ENCODE measurements at regions not wholly inside any gene's neighbourhood (a gene's known extent, or its start where the extent isn't known, plus 50 kb on each side); places are given as distances from the start of the nearest gene placed in this dataset.

DNA sequence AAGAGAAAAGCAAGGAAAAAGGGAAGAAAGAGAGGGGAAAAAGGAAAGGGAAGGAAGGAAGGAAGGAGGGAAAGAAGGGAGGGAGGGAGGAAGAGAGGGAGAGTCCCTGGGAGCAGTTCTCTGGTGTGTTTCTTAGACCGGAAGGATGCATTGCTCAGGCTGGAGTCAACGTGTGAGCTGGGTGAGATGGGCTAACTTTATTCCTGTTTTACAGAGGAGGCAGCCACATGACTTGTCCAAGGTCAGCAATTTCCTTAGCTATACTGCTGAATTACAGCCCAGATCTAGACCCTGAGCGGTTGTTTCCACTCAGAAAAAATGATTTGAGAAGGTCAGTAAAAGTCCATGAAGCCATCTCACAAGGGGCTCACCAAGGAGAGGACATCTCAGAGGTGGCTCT, 86.6 kb upstream of the APCDD1 start:
- TF ChIP-seq, protein P1, sequence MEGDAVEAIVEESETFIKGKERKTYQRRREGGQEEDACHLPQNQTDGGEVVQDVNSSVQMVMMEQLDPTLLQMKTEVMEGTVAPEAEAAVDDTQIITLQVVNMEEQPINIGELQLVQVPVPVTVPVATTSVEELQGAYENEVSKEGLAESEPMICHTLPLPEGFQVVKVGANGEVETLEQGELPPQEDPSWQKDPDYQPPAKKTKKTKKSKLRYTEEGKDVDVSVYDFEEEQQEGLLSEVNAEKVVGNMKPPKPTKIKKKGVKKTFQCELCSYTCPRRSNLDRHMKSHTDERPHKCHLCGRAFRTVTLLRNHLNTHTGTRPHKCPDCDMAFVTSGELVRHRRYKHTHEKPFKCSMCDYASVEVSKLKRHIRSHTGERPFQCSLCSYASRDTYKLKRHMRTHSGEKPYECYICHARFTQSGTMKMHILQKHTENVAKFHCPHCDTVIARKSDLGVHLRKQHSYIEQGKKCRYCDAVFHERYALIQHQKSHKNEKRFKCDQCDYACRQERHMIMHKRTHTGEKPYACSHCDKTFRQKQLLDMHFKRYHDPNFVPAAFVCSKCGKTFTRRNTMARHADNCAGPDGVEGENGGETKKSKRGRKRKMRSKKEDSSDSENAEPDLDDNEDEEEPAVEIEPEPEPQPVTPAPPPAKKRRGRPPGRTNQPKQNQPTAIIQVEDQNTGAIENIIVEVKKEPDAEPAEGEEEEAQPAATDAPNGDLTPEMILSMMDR (IDR thresholded peaks at IDR 0.05) = no peak
- TF ChIP-seq POLR2A (IDR thresholded peaks at IDR 0.05) = no peak
